ENCODE measurements at regions not wholly inside any gene's neighbourhood (a gene's known extent, or its start where the extent isn't known, plus 50 kb on each side); places are given as distances from the start of the nearest gene placed in this dataset.

- Mint-ChIP-seq H3K36me3 (ENCODE audit: low read depth) (no peaks in the 10 kb centered on the region), H3K4me1 (no peaks in the 10 kb centered on the region), H3K27ac (ENCODE audit: unreplicated experiment) (no peak overlapping the region), H3K27me3 (ENCODE audit: low read depth) (no peaks in the 10 kb centered on the region), H3K4me3 (no peak overlapping the region), H3K9me3 (no peaks in the 10 kb centered on the region)
- TF ChIP-seq CTCF (conservative IDR thresholded peaks at IDR 0.05) = no peak
- DNase-seq (ENCODE audit: low read depth, low spot score) = no peak
Observed at GRCh38 chr16:65327346-65327745, 205.5 kb upstream of the CDH11 start.

GRCh38 chr16:65323655-65324237 lies 201.9 kb upstream of the CDH11 start:
- Mint-ChIP-seq H3K4me1 (peaks cover 4% of the 10 kb centered on the region), H3K4me3 (no peak overlapping the region), H3K9me3 (no peaks in the 10 kb centered on the region), H3K27ac (ENCODE audit: unreplicated experiment) (no peak overlapping the region), H3K27me3 (ENCODE audit: low read depth) (no peaks in the 10 kb centered on the region), H3K36me3 (ENCODE audit: low read depth) (no peaks in the 10 kb centered on the region)
- no peak for TF ChIP-seq CTCF (conservative IDR thresholded peaks at IDR 0.05)
- no peak for DNase-seq (ENCODE audit: low read depth, low spot score)

GRCh38 chr16:65319621-65320231 lies 197.9 kb upstream of the CDH11 start:
- H3K9me3 Mint-ChIP-seq = no peaks in the 10 kb centered on the region
- no peaks in the 10 kb centered on the region for H3K36me3 Mint-ChIP-seq (ENCODE audit: low read depth)
- no peak for TF ChIP-seq CTCF (conservative IDR thresholded peaks at IDR 0.05)
- H3K4me1 Mint-ChIP-seq = peaks cover 12% of the 10 kb centered on the region
- no peak overlapping the region for H3K4me3 Mint-ChIP-seq
- H3K27me3 Mint-ChIP-seq (ENCODE audit: low read depth) = no peaks in the 10 kb centered on the region
- no peak for DNase-seq (ENCODE audit: low read depth, low spot score)
- no peak overlapping the region for H3K27ac Mint-ChIP-seq (ENCODE audit: unreplicated experiment)

GRCh38 chr16:65318590-65319257 lies 196.9 kb upstream of the CDH11 start:
- no peak overlapping the region for H3K4me3 Mint-ChIP-seq
- H3K4me1 Mint-ChIP-seq = peaks cover 12% of the 10 kb centered on the region
- no peak overlapping the region for H3K27ac Mint-ChIP-seq (ENCODE audit: unreplicated experiment)
- TF ChIP-seq CTCF (conservative IDR thresholded peaks at IDR 0.05) = no peak
- no peaks in the 10 kb centered on the region for H3K9me3 Mint-ChIP-seq
- H3K36me3 Mint-ChIP-seq (ENCODE audit: low read depth) = no peaks in the 10 kb centered on the region
- no peak for DNase-seq (ENCODE audit: low read depth, low spot score)
- H3K27me3 Mint-ChIP-seq (ENCODE audit: low read depth) = no peaks in the 10 kb centered on the region

- H3K4me1 Mint-ChIP-seq = peaks cover 12% of the 10 kb centered on the region
- no peaks in the 10 kb centered on the region for H3K36me3 Mint-ChIP-seq (ENCODE audit: low read depth)
- no peaks in the 10 kb centered on the region for H3K27me3 Mint-ChIP-seq (ENCODE audit: low read depth)
- TF ChIP-seq CTCF (conservative IDR thresholded peaks at IDR 0.05) = no peak
- H3K27ac Mint-ChIP-seq (ENCODE audit: unreplicated experiment) = no peak overlapping the region
- H3K4me3 Mint-ChIP-seq = no peak overlapping the region
- DNase-seq (ENCODE audit: low read depth, low spot score) = no peak
- no peaks in the 10 kb centered on the region for H3K9me3 Mint-ChIP-seq
Observed at GRCh38 chr16:65318138-65318537, 196.3 kb upstream of the CDH11 start.
